Panc1 (cell line): ENCODE measurements at regions not wholly inside any gene's neighbourhood (a gene's known extent, or its start where the extent isn't known, plus 50 kb on each side); places are given as distances from the start of the nearest gene placed in this dataset.
"Not testable (repeated sequence)": the region's sequence is repeated elsewhere in the genome, so short reads cannot be mapped to it uniquely, and the experiment has no call there.

Experiments
- POLR2AphosphoS5 ChIP-seq: IDR thresholded peaks from 2 replicates; pipeline ENCODE4 v1.6.1; 2012; ENCODE audit warnings: mild to moderate bottlenecking, low read depth, low read length, moderate library complexity
- SIN3A ChIP-seq: IDR thresholded peaks from 2 replicates; pipeline ENCODE4 v1.6.1; 2012; ENCODE audit warnings: low read depth, mild to moderate bottlenecking, low read length, moderate library complexity, borderline replicate concordance; ENCODE audit not compliant: insufficient read depth
- TCF7L2 ChIP-seq: IDR thresholded peaks from 2 replicates; pipeline ENCODE4 v1.6.1; 2011; ENCODE audit warnings: mild to moderate bottlenecking, low read depth, low read length, inconsistent platforms
- TF ChIP-seq, protein P1 (sequence below): fragments of 450-650 bp; IDR thresholded peaks from 2 replicates; pipeline ENCODE4 v1.5.1; 2017; ENCODE audit warnings: mild to moderate bottlenecking
- TF ChIP-seq, protein P2 (sequence below), 2 experiments: IDR thresholded peaks; 2 replicates each; pipeline ENCODE4 v1.6.1; 2011 to 2012; ENCODE audit warnings: low read depth in 2 of 2, control low read depth in 1 of 2, low read length in 1 of 2, mild to moderate bottlenecking in 1 of 2, moderate library complexity in 1 of 2; ENCODE audit not compliant: insufficient read depth in 1 of 2

DNA sequence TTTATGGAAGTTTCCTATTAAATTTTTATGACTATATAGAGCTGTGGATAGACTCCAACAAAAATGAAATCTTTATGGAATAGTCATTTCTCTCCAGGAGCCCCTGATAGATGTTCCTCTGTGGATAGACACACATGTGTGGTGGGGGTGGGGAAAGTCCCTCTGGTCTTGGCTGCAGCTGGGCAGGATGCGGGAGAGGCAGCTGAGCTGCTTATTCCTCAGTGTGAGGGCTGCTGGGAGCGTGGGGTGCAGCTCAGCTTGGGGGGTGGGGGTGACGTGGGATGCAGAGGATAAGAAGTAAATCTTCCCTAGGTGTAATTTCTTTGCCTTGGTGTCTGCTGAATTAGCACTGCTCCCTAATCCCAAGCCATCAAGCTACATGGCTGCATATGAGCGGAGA, 192.8 kb upstream of the PLGLB2 start:
- TF ChIP-seq, protein P1, sequence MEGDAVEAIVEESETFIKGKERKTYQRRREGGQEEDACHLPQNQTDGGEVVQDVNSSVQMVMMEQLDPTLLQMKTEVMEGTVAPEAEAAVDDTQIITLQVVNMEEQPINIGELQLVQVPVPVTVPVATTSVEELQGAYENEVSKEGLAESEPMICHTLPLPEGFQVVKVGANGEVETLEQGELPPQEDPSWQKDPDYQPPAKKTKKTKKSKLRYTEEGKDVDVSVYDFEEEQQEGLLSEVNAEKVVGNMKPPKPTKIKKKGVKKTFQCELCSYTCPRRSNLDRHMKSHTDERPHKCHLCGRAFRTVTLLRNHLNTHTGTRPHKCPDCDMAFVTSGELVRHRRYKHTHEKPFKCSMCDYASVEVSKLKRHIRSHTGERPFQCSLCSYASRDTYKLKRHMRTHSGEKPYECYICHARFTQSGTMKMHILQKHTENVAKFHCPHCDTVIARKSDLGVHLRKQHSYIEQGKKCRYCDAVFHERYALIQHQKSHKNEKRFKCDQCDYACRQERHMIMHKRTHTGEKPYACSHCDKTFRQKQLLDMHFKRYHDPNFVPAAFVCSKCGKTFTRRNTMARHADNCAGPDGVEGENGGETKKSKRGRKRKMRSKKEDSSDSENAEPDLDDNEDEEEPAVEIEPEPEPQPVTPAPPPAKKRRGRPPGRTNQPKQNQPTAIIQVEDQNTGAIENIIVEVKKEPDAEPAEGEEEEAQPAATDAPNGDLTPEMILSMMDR = not testable (repeated sequence)
- TF ChIP-seq SIN3A, POLR2AphosphoS5, TCF7L2: not testable (repeated sequence)
- TF ChIP-seq, protein P2, sequence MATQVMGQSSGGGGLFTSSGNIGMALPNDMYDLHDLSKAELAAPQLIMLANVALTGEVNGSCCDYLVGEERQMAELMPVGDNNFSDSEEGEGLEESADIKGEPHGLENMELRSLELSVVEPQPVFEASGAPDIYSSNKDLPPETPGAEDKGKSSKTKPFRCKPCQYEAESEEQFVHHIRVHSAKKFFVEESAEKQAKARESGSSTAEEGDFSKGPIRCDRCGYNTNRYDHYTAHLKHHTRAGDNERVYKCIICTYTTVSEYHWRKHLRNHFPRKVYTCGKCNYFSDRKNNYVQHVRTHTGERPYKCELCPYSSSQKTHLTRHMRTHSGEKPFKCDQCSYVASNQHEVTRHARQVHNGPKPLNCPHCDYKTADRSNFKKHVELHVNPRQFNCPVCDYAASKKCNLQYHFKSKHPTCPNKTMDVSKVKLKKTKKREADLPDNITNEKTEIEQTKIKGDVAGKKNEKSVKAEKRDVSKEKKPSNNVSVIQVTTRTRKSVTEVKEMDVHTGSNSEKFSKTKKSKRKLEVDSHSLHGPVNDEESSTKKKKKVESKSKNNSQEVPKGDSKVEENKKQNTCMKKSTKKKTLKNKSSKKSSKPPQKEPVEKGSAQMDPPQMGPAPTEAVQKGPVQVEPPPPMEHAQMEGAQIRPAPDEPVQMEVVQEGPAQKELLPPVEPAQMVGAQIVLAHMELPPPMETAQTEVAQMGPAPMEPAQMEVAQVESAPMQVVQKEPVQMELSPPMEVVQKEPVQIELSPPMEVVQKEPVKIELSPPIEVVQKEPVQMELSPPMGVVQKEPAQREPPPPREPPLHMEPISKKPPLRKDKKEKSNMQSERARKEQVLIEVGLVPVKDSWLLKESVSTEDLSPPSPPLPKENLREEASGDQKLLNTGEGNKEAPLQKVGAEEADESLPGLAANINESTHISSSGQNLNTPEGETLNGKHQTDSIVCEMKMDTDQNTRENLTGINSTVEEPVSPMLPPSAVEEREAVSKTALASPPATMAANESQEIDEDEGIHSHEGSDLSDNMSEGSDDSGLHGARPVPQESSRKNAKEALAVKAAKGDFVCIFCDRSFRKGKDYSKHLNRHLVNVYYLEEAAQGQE (IDR thresholded peaks at IDR 0.05; ENCODE audit: insufficient read depth in 1 of 2, low read depth in 2 of 2, low read length in 1 of 2) = not testable (repeated sequence)
